CD4-positive, alpha-beta T cell treated with Interleukin-12 subunit alpha and Interleukin-12 subunit beta, for 1 hour (primary cell): ENCODE measurements at regions not wholly inside any gene's neighbourhood (a gene's known extent, or its start where the extent isn't known, plus 50 kb on each side); places are given as distances from the start of the nearest gene placed in this dataset.
"Not testable (repeated sequence)": the region's sequence is repeated elsewhere in the genome, so short reads cannot be mapped to it uniquely, and the experiment has no call there.

Experiments used
- DNase-seq: peaks from one replicate; pipeline ENCODE4 v3.0.0-alpha.2; 2020

GRCh38 chr13:21263909-21264308 is 87.5 kb downstream of the MRPL57 start:
- not testable (repeated sequence) for DNase-seq

GRCh38 chr13:21268485-21268884 is 92.0 kb downstream of the MRPL57 start:
- DNase-seq = not testable (repeated sequence)

GRCh38 chr13:21272439-21272838 is 96.0 kb downstream of the MRPL57 start:
- DNase-seq = not testable (repeated sequence)

- DNase-seq = not testable (repeated sequence)
These were observed 98.0 kb downstream of the MRPL57 start for GRCh38 chr13:21274457-21274856.

- no peak for DNase-seq
These were observed 105.6 kb downstream of the MRPL57 start for GRCh38 chr13:21282065-21282464.

- no peak for DNase-seq
These were observed 111.0 kb downstream of the MRPL57 start for GRCh38 chr13:21287331-21287907.

GRCh38 chr13:21289475-21289874 is 113.0 kb downstream of the MRPL57 start:
- no peak for DNase-seq

- not testable (repeated sequence) for DNase-seq
These were observed 114.1 kb downstream of the MRPL57 start for GRCh38 chr13:21290442-21291002.

- no peak for DNase-seq
These were observed 115.4 kb downstream of the MRPL57 start for GRCh38 chr13:21291840-21292239.

- DNase-seq = peak; percentile 44
These were observed 120.5 kb downstream of the MRPL57 start for GRCh38 chr13:21296991-21297390.

- DNase-seq = no peak
These were observed 121.0 kb downstream of the MRPL57 start for GRCh38 chr13:21297447-21297846.

- DNase-seq = peak; percentile 88
These were observed 121.7 kb downstream of the MRPL57 start for GRCh38 chr13:21297914-21298831.

- DNase-seq = no peak
These were observed 127.8 kb downstream of the MRPL57 start for GRCh38 chr13:21304256-21304655.

- DNase-seq = not testable (repeated sequence)
These were observed 130.0 kb downstream of the MRPL57 start for GRCh38 chr13:21306300-21307073.

- DNase-seq = not testable (repeated sequence)
These were observed 130.7 kb downstream of the MRPL57 start for GRCh38 chr13:21307158-21307557.

- DNase-seq = no peak
These were observed 132.4 kb downstream of the MRPL57 start for GRCh38 chr13:21308906-21309305.

GRCh38 chr13:21309542-21310172 is 133.2 kb downstream of the MRPL57 start:
- no peak for DNase-seq

GRCh38 chr13:21310220-21310619 is 133.8 kb downstream of the MRPL57 start:
- DNase-seq = no peak

- DNase-seq = not testable (repeated sequence)
These were observed 138.5 kb downstream of the MRPL57 start for GRCh38 chr13:21314976-21315375.

- no peak for DNase-seq
These were observed 139.9 kb downstream of the MRPL57 start for GRCh38 chr13:21316376-21316775.

GRCh38 chr13:21318891-21319532 is 140.1 kb downstream of the ZDHHC20 start:
- DNase-seq = no peak
